Prostate gland (tissue), 2 donors: ENCODE measurements at regions not wholly inside any gene's neighbourhood (a gene's known extent, or its start where the extent isn't known, plus 50 kb on each side); places are given as distances from the start of the nearest gene placed in this dataset.

Experiments
- DNase-seq: peaks from one replicate; pipeline ENCODE4 v3.0.0-alpha.2; 2019; ENCODE audit warnings: low spot score
- H3K27ac ChIP-seq, 2 donors: fragments of 200-600 bp; sonication (generic); 2 replicates each; pipeline ENCODE4 v1.5.1; 2017 to 2019
- H3K27me3 ChIP-seq: fragments of 200-600 bp; sonication (generic); replicated peaks from 2 replicates; pipeline ENCODE4 v1.5.1; 2019; ENCODE audit not compliant: insufficient read depth
- H3K36me3 ChIP-seq, 2 donors: fragments of 200-600 bp; sonication (generic); 1 replicate in 1 of 2; 2 replicates in 1 of 2; pipeline versions ENCODE4 v1.5.1 to v1.8.1; 2017 to 2019
- H3K4me1 ChIP-seq: fragments of 200-600 bp; sonication (generic); replicated peaks from 2 replicates; pipeline ENCODE4 v1.5.1; 2019
- H3K4me3 ChIP-seq, 2 donors: fragments of 200-600 bp; sonication (generic); 2 replicates each; pipeline ENCODE4 v1.5.1; 2017 to 2019
- H3K9me3 ChIP-seq: fragments of 200-600 bp; sonication (generic); 2 replicates; pipeline ENCODE4 v1.5.1; 2017
- POLR2A ChIP-seq: fragments of 450-650 bp; IDR thresholded peaks from one replicate; pipeline ENCODE4 v1.6.1; 2016; ENCODE audit warnings: antibody characterized with exemption, mild to moderate bottlenecking
- POLR2AphosphoS5 ChIP-seq: sonication (generic); formaldehyde crosslinking; IDR thresholded peaks from one replicate; pipeline ENCODE4 v1.6.1; 2017; ENCODE audit warnings: antibody characterized with exemption
- WGBS: methylation state at CpG from one replicate; pipeline ENCODE4 v1.1.5; 2018; 5-methylcytosine and 5-hydroxymethylcytosine counted together
- intact Hi-C: fragments of 100-400 bp; cut with DNase I; formaldehyde crosslinking; loops from one replicate; pipeline ENCODE4 v1.14.2; 2022
- TF ChIP-seq, protein P1 (sequence below), 4 experiments: fragments of 200-600 bp in 2 of 4; fragments of 450-650 bp in 2 of 4; sonication (generic) in 2 of 4; IDR thresholded peaks; 1 replicate in 3 of 4; 2 replicates in 1 of 4; pipeline ENCODE4 v1.5.1; 2016 to 2019; ENCODE audit warnings: antibody characterized with exemption in 4 of 4, mild to moderate bottlenecking in 2 of 4, moderate library complexity in 2 of 4

DNA sequence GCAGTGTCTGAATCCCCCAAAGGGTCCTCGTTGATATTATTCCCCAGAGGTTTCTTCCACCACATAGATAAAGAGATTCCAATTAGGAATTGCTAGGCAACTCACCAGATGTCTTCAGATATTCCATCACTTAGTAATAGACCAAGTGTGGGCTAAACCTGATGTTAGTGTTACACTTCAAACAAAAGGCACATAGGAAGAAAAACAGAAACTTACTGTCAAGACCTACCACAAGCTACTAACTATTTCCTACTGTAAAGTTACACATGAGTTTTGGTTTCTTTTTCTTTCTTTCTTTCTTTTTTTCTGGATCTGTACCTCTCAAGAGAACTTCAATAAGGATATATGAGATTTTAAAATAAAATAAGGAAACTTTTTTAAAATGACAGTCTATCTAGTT lies 879.1 kb upstream of the NEGR1 start:
- Histone ChIP-seq H3K36me3 (no peaks in the 10 kb centered on the region), H3K27ac (no peak overlapping the region), H3K9me3 (no peaks in the 10 kb centered on the region), H3K27me3 (no peaks in the 10 kb centered on the region), H3K4me1 (no peaks in the 10 kb centered on the region), H3K4me3 (no peak overlapping the region)
- TF ChIP-seq, protein P1, sequence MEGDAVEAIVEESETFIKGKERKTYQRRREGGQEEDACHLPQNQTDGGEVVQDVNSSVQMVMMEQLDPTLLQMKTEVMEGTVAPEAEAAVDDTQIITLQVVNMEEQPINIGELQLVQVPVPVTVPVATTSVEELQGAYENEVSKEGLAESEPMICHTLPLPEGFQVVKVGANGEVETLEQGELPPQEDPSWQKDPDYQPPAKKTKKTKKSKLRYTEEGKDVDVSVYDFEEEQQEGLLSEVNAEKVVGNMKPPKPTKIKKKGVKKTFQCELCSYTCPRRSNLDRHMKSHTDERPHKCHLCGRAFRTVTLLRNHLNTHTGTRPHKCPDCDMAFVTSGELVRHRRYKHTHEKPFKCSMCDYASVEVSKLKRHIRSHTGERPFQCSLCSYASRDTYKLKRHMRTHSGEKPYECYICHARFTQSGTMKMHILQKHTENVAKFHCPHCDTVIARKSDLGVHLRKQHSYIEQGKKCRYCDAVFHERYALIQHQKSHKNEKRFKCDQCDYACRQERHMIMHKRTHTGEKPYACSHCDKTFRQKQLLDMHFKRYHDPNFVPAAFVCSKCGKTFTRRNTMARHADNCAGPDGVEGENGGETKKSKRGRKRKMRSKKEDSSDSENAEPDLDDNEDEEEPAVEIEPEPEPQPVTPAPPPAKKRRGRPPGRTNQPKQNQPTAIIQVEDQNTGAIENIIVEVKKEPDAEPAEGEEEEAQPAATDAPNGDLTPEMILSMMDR (IDR thresholded peaks at IDR 0.05), result no peak
- TF ChIP-seq POLR2A, result no peak
- no peak for TF ChIP-seq POLR2AphosphoS5
- no peak for DNase-seq
- WGBS, result 81% methylated on average over 1 of the region's 1 CpG
- intact Hi-C loops, result no loop called here

DNA sequence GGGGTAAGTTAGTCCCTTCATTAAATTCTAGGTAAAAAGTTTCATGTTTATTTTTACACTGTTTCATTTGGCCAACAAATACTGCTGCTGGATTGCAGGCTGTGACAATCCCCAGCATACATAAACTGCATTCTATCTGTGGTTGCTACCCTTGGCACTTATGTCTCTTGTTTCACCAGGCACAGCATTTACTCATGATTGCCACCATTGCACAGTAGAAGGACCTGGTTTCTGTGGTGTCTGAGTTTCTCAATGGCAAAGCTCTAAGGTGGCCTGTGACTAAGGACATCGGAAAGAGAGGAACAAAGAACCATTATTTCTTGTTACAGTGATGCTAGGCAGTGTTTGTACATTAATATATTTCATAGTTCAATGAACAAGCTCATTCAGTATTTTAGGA lies 878.4 kb upstream of the NEGR1 start:
- Histone ChIP-seq H3K36me3 (no peaks in the 10 kb centered on the region), H3K27me3 (no peaks in the 10 kb centered on the region), H3K27ac (no peak overlapping the region), H3K4me1 (no peaks in the 10 kb centered on the region), H3K4me3 (no peak overlapping the region), H3K9me3 (no peaks in the 10 kb centered on the region)
- no peak for TF ChIP-seq POLR2AphosphoS5
- TF ChIP-seq, protein P1 (IDR thresholded peaks at IDR 0.05), result no peak
- TF ChIP-seq POLR2A, result no peak
- WGBS, result 65% methylated on average over 1 of the region's 1 CpG
- DNase-seq, result no peak
- intact Hi-C loops, result no loop called here

DNA sequence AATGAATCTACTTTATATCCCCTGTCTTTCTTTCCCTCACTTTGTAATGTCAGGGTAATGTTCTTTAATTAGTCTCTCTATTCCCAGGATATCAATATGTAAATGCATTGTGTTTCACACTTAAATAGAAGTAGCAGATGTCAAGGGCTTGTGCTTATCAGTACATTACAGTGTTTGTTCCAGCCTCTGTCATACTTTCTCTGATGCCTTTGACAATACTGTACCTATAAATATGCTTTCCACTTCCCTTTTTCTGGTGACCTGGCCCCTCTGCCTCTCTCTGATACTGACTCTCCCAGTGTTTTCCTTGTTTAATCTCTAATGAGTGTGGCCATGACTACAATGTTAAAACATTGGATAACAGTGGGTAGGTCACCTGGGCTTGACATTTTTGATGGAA lies 862.0 kb upstream of the NEGR1 start:
- Histone ChIP-seq H3K4me3 (no peak overlapping the region), H3K36me3 (no peaks in the 10 kb centered on the region), H3K27me3 (no peaks in the 10 kb centered on the region), H3K27ac (no peak overlapping the region), H3K4me1 (no peaks in the 10 kb centered on the region), H3K9me3 (no peaks in the 10 kb centered on the region)
- no peak for DNase-seq
- TF ChIP-seq, protein P1 (IDR thresholded peaks at IDR 0.05), result no peak
- intact Hi-C loops, result no loop called here

DNA sequence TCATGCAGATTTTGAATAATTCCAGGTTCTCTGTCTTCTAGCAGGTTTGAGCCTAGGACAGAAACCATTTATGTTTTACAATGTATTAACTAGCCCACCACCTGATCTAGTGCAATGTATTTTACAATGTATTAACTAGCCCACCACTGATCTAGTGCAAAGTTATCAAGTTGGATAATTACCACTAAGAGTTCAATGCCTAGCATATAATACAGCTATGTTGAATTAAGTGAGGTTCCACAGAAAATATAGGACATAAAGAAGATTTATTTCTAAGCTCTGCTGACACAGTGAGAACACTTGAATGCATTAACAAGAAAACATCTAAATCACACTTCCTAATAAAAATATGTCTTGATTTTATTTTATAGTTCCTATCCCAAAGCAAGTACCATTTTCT lies 854.6 kb upstream of the NEGR1 start:
- Histone ChIP-seq H3K4me1 (no peaks in the 10 kb centered on the region), H3K27me3 (no peaks in the 10 kb centered on the region), H3K9me3 (no peaks in the 10 kb centered on the region), H3K4me3 (no peak overlapping the region), H3K27ac (no peak overlapping the region), H3K36me3 (no peaks in the 10 kb centered on the region)
- TF ChIP-seq POLR2AphosphoS5 (no peak), POLR2A (no peak)
- TF ChIP-seq, protein P1 (IDR thresholded peaks at IDR 0.05), result no peak
- intact Hi-C loops, result no loop called here
- DNase-seq, result no peak

DNA sequence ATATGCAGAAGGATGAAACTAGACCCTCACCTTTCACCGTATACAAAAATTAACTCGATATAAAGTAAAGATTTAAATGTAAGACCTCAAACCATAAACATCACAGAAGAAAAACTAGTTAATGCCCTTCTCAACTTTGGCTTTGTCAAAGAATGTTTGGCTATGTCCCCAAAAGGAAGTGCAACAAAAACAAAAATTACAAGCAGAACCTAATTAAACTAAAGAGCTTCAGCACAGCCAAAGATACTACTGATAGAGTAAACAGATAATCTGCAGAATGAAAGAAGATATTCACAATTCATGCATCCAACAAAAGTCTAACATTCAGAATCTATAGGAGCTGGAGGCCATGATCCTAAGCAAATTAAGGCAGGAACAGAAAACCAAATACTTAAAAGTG lies 824.6 kb upstream of the NEGR1 start:
- no peak for DNase-seq
- H3K9me3 ChIP-seq, result no peaks in the 10 kb centered on the region
- 27% methylated on average over 2 of the region's 2 CpGs for WGBS
- intact Hi-C loops, result no loop called here
- H3K4me3 ChIP-seq, result no peak overlapping the region
- H3K27me3 ChIP-seq, result no peaks in the 10 kb centered on the region
- no peaks in the 10 kb centered on the region for H3K36me3 ChIP-seq
- TF ChIP-seq, protein P1 (IDR thresholded peaks at IDR 0.05), result no peak
- no peak for TF ChIP-seq POLR2A
- TF ChIP-seq POLR2AphosphoS5, result peak; percentile 68
- no peaks in the 10 kb centered on the region for H3K4me1 ChIP-seq
- no peak overlapping the region for H3K27ac ChIP-seq
